HG03135 (cell line): ENCODE measurements at regions not wholly inside any gene's neighbourhood (a gene's known extent, or its start where the extent isn't known, plus 50 kb on each side); places are given as distances from the start of the nearest gene placed in this dataset.

Experiments
- ATAC-seq: cut with Tn5 transposase; IDR thresholded peaks from one replicate; pipeline ENCODE4 v1.9.1; 2021; ENCODE audit warnings: mild to moderate bottlenecking, moderate library complexity; ENCODE audit not compliant: unreplicated experiment

GRCh38 chr6:103983011-103983410 is 876.7 kb downstream of the HACE1 start:
- ATAC-seq = no peak

GRCh38 chr6:103982574-103982973 is 877.1 kb downstream of the HACE1 start:
- no peak for ATAC-seq

GRCh38 chr6:103979308-103979707 is 880.4 kb downstream of the HACE1 start:
- no peak for ATAC-seq

- ATAC-seq = no peak
Measured at GRCh38 chr6:103937389-103937788, 922.3 kb downstream of the HACE1 start.

GRCh38 chr6:103925317-103925716 is 934.4 kb downstream of the HACE1 start:
- no peak for ATAC-seq

GRCh38 chr6:103910018-103910417 is 949.7 kb downstream of the HACE1 start:
- no peak for ATAC-seq

GRCh38 chr6:103908898-103909297 is 950.8 kb downstream of the HACE1 start:
- ATAC-seq = no peak

GRCh38 chr6:103895136-103895535 is 964.6 kb downstream of the HACE1 start:
- no peak for ATAC-seq

GRCh38 chr6:103893141-103893581 is 966.6 kb downstream of the HACE1 start:
- ATAC-seq = no peak

GRCh38 chr6:103886951-103887350 is 972.8 kb downstream of the HACE1 start:
- ATAC-seq = no peak

GRCh38 chr6:103885446-103885845 is 974.3 kb downstream of the HACE1 start:
- ATAC-seq = no peak

- no peak for ATAC-seq
Measured at GRCh38 chr6:103879800-103880199, 979.9 kb downstream of the HACE1 start.

GRCh38 chr6:103875221-103875620 is 984.5 kb downstream of the HACE1 start:
- no peak for ATAC-seq

GRCh38 chr6:103874575-103874974 is 985.1 kb downstream of the HACE1 start:
- ATAC-seq = no peak

GRCh38 chr6:103872678-103873077 is 987.0 kb downstream of the HACE1 start:
- ATAC-seq = no peak

GRCh38 chr6:103872233-103872632 is 987.5 kb downstream of the HACE1 start:
- no peak for ATAC-seq

- ATAC-seq = no peak
Measured at GRCh38 chr6:103870970-103871369, 988.7 kb downstream of the HACE1 start.

GRCh38 chr6:103862297-103862696 is 997.4 kb downstream of the HACE1 start:
- no peak for ATAC-seq

GRCh38 chr6:103858003-103858402 is 1001.7 kb downstream of the HACE1 start:
- ATAC-seq = no peak

GRCh38 chr6:103855750-103856149 is 1004.0 kb downstream of the HACE1 start:
- no peak for ATAC-seq

GRCh38 chr6:103854059-103854458 is 1005.7 kb downstream of the HACE1 start:
- ATAC-seq = no peak

- no peak for ATAC-seq
Measured at GRCh38 chr6:103838457-103838856, 1021.3 kb downstream of the HACE1 start.

GRCh38 chr6:103826209-103826608 is 1033.5 kb downstream of the HACE1 start:
- ATAC-seq = no peak

GRCh38 chr6:103820148-103820547 is 1039.6 kb downstream of the HACE1 start:
- ATAC-seq = no peak
